ENCODE measurements at regions not wholly inside any gene's neighbourhood (a gene's known extent, or its start where the extent isn't known, plus 50 kb on each side); places are given as distances from the start of the nearest gene placed in this dataset.
"Not testable (repeated sequence)": the region's sequence is repeated elsewhere in the genome, so short reads cannot be mapped to it uniquely, and the experiment has no call there.

- Histone ChIP-seq H2AFZ (no peak overlapping the region), H3K4me3 (ENCODE audit: low read depth, low read length) (no peak overlapping the region), H3K27ac (no peak overlapping the region), H3K4me2 (ENCODE audit: low read length) (no peak overlapping the region), H3K36me3 (ENCODE audit: control insufficient read depth, insufficient read depth, low read length) (no peaks in the 10 kb centered on the region), H3K4me1 (no peaks in the 10 kb centered on the region), H3K9ac (no peak overlapping the region), H3K9me3 (ENCODE audit: control insufficient read depth, low read length) (no peaks in the 10 kb centered on the region), H3K79me2 (no peaks in the 10 kb centered on the region), H3K27me3 (ENCODE audit: control insufficient read depth, insufficient read depth, low read length) (no peaks in the 10 kb centered on the region)
- TF ChIP-seq CTCF (IDR thresholded peaks at IDR 0.05): no peak
These were observed 280.9 kb upstream of the CYLC2 start for GRCh38 chr9:102714184-102714583.

GRCh38 chr9:102712910-102713309 lies 282.2 kb upstream of the CYLC2 start:
- not testable (repeated sequence) for H3K4me1 ChIP-seq; H3K27me3 ChIP-seq (ENCODE audit: control insufficient read depth, insufficient read depth, low read length); H3K36me3 ChIP-seq (ENCODE audit: control insufficient read depth, insufficient read depth, low read length); H3K79me2 ChIP-seq; H3K4me2 ChIP-seq (ENCODE audit: low read length); H2AFZ ChIP-seq; H3K9ac ChIP-seq; H3K9me3 ChIP-seq (ENCODE audit: control insufficient read depth, low read length); H3K27ac ChIP-seq; H3K4me3 ChIP-seq (ENCODE audit: low read depth, low read length)

- Histone ChIP-seq H2AFZ (no peak overlapping the region), H3K4me3 (ENCODE audit: low read depth, low read length) (no peak overlapping the region), H3K9me3 (ENCODE audit: control insufficient read depth, low read length) (no peaks in the 10 kb centered on the region), H3K79me2 (no peaks in the 10 kb centered on the region), H3K27me3 (ENCODE audit: control insufficient read depth, insufficient read depth, low read length) (no peaks in the 10 kb centered on the region), H3K27ac (no peak overlapping the region), H3K4me1 (no peaks in the 10 kb centered on the region), H3K36me3 (ENCODE audit: control insufficient read depth, insufficient read depth, low read length) (no peaks in the 10 kb centered on the region), H3K4me2 (ENCODE audit: low read length) (no peak overlapping the region), H3K9ac (no peak overlapping the region)
- TF ChIP-seq CTCF (IDR thresholded peaks at IDR 0.05): no peak
These were observed 294.2 kb upstream of the CYLC2 start for GRCh38 chr9:102700936-102701335.

GRCh38 chr9:102669220-102669619 lies 325.9 kb upstream of the CYLC2 start:
- no peaks in the 10 kb centered on the region for H3K36me3 ChIP-seq (ENCODE audit: control insufficient read depth, insufficient read depth, low read length)
- no peak overlapping the region for H3K4me2 ChIP-seq (ENCODE audit: low read length)
- H3K27me3 ChIP-seq (ENCODE audit: control insufficient read depth, insufficient read depth, low read length): no peaks in the 10 kb centered on the region
- H3K4me3 ChIP-seq (ENCODE audit: low read depth, low read length): no peak overlapping the region
- no peaks in the 10 kb centered on the region for H3K4me1 ChIP-seq
- H3K27ac ChIP-seq: no peak overlapping the region
- TF ChIP-seq CTCF (IDR thresholded peaks at IDR 0.05): no peak
- H3K9ac ChIP-seq: no peak overlapping the region
- no peaks in the 10 kb centered on the region for H3K79me2 ChIP-seq
- no peak overlapping the region for H2AFZ ChIP-seq
- H3K9me3 ChIP-seq (ENCODE audit: control insufficient read depth, low read length): no peaks in the 10 kb centered on the region

GRCh38 chr9:102652471-102652870 lies 342.7 kb upstream of the CYLC2 start:
- Histone ChIP-seq H3K27ac (no peak overlapping the region), H3K27me3 (ENCODE audit: control insufficient read depth, insufficient read depth, low read length) (no peaks in the 10 kb centered on the region), H3K4me2 (ENCODE audit: low read length) (no peak overlapping the region), H3K4me3 (ENCODE audit: low read depth, low read length) (no peak overlapping the region), H3K9me3 (ENCODE audit: control insufficient read depth, low read length) (no peaks in the 10 kb centered on the region), H2AFZ (no peak overlapping the region), H3K4me1 (no peaks in the 10 kb centered on the region), H3K36me3 (ENCODE audit: control insufficient read depth, insufficient read depth, low read length) (no peaks in the 10 kb centered on the region), H3K79me2 (no peaks in the 10 kb centered on the region), H3K9ac (no peak overlapping the region)
- no peak for TF ChIP-seq CTCF (IDR thresholded peaks at IDR 0.05)
